Renal cortex interstitium (tissue), 11 donors: ENCODE measurements at regions not wholly inside any gene's neighbourhood (a gene's known extent, or its start where the extent isn't known, plus 50 kb on each side); places are given as distances from the start of the nearest gene placed in this dataset.
A peak's percentile ranks its signal among the peaks of the same experiment; 100 is the strongest.

ENCODE experiments used
- DNase-seq, 11 donors: peaks; one replicate each; pipeline ENCODE4 v3.0.0-alpha.2; 2013; ENCODE audit warnings: low read depth in 9 of 11, low spot score in 4 of 11; ENCODE audit errors: extremely low read depth in 1 of 11

DNA sequence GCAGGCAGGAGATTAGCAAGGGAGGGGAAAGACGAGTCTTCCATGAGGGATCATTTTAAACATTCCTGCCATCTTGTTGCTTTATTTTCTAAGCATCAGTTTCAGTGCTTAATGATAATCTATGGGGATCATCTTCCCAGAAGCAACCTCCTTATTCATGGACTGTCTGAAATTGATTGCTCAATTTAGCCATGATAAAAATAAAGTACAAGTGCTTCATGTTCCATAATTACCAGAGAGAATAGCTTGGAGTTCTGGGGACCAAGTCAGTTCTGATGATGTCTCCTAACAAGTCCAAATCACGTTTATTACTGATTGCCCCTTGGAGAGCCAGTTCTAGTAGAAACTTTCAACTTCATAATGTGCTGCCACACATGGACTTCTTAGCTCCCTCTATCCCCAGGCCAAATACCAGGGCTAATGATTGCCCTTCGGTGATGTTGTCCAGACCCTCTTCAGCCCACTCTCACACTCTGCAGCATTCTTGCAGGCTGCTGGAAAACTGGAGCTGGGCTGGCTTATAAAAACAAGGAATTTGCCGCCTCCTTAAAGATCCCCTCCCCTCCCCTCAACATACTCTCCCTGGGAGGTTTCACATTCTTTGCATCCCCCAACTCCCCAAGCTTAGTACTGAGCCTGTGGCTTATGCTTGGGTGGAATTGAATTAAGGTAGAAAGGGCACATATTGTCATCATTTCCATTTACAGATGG, 222.1 kb upstream of the ADAMTS9 start:
- no peak for DNase-seq

DNA sequence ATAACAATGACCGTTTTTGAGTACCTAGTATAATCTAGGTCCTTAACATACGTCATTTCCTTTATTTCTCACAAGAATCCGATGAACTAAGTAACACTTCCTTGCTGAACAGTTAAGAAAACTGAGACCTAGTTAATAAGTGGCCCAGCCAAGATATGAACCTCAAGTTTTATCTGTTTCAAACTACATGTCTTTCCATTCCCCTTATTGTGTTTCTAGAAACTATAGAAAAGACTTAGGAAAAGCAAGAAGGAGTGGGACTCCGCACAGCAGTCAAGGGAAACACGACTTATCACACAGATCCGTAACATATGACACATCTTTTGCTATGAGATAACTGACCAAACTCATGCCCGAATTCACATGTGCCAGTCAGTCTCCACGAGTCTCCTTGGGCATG, 221.2 kb upstream of the ADAMTS9 start:
- DNase-seq: no peak

DNA sequence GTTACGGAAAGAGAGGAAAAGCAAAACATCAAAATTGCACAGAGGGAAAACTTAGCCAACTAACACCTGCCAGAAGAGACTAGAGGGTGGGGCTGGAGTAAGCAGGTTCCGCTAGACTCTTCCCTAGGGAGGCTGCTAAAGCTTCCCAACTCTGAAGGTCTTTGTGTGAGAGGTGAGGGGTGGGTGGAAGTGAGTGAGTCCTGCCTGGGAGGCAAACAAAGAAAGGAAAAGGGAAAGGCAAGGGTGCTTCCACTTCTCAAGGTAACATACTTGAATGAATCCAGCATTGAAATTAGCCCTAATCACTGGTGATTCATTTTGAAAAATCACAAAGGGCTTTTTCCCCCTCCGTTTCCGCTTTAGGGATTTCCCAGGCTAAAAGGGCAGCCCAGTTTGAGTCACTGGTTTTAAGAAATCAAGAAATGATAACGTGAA, 220.5 kb upstream of the ADAMTS9 start:
- no peak for DNase-seq

DNA sequence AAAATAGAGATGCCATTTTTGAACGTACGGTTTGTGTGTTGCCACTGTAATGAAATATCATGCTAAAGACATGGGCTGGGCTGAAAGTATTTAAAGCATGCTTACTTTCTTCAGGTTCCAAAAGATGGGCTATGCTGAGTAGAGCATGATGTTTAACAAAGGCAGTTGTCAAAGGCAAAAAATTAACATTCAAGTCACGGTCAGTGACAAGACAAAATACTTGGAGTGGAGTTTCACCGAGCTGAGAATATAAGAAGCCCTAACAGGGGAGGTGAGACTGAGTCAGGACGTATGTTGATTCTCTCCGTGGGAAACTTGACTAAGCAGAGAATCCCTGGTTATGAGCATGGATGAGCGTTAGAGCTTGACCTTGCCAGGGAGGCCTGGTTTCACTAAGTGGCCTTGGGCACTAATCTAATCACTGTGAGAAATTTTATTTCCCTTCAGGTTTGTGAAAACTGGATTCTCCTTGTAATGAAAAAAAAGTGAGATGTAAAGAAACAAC, 218.2 kb upstream of the ADAMTS9 start:
- no peak for DNase-seq

GRCh38 chr3:64903006-64903405, 215.2 kb upstream of the ADAMTS9 start:
- DNase-seq: no peak

DNA sequence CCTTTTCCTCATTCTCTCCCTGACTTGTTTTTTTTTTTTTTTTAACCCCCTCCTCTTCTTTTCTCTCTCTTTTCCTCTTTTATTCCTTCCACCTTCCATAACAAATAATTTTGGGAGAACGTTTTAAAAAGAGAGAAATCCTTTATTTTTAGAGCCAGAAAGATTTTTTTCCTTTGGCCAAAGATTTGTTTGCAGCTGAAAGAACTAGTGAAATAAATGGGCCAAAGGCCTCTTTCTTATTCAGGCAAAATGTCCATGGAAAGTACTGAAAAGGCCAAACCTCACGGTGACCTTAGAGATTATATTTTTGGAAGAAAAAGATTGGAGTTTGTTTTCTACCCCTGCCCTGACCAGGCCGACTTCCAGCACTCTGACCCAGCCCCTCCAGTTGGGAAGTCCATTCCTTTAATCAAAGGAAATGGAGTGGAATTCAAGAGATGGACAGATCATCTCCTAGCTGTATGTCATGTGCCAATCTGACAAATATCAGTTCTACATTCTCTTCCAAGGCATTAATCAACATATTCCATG, 214.3 kb upstream of the ADAMTS9 start:
- DNase-seq: no peak

DNA sequence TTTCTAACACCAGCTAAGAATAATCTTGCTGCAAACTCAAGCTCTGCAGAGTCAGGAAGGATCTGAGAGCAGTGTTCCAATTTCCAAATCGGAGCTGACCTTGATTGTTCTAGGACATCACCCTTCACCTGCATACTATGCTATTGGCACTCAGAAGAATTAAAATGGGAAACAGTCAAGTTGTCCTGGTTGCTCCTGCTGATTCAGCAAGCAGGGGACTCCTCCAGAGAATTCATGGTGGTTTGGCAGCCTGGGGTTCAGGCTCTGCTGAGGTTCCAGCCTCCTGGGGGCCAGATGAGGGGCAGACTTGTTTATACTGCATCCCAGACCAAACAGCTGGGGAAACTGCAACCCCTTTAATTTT, 213.7 kb upstream of the ADAMTS9 start:
- no peak for DNase-seq

- no peak for DNase-seq
These were observed 213.1 kb upstream of the ADAMTS9 start for GRCh38 chr3:64900617-64901521.

- no peak for DNase-seq
These were observed 212.4 kb upstream of the ADAMTS9 start for GRCh38 chr3:64900156-64900555.

DNA sequence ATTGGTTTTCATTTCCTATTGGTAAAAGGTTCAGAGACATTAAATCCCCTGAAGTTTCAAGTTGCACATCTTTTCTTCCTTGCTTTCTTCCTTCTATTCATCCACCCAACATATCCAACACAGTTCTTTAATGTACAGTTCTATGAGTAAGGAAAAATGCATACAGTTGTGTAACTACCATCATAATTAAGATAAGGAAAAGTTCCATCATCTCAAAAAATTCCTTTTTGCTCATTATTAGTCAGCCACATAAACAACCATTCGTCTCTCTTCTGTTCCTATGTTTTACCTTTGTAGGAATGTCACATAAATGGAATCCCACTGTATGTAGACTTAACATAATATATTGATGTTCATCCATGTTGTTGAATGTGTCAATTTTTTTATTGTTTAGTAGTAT, 211.1 kb upstream of the ADAMTS9 start:
- DNase-seq: no peak

GRCh38 chr3:64895991-64896895, 208.4 kb upstream of the ADAMTS9 start:
- DNase-seq: no peak

GRCh38 chr3:64895106-64895990, 207.5 kb upstream of the ADAMTS9 start:
- no peak for DNase-seq

DNA sequence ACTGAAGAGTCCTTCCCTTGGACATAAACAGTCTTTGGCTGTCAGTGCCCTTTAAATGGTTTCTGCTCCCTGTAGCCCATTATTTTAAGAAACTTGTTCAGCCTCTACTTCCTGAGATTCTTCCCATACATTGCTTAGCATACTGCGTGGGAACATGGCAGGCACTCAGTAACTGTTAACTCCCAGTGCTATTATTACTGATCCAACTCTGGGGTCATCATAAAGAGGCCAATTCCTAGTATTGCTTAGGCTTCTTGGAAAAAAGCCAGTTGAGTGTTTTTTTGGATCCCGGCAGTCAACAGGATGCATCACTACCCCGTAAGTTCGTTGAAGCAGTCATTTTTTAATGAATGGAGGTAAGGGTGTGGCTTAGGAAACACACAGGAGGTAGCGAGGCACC, 206.2 kb upstream of the ADAMTS9 start:
- no peak for DNase-seq

DNA sequence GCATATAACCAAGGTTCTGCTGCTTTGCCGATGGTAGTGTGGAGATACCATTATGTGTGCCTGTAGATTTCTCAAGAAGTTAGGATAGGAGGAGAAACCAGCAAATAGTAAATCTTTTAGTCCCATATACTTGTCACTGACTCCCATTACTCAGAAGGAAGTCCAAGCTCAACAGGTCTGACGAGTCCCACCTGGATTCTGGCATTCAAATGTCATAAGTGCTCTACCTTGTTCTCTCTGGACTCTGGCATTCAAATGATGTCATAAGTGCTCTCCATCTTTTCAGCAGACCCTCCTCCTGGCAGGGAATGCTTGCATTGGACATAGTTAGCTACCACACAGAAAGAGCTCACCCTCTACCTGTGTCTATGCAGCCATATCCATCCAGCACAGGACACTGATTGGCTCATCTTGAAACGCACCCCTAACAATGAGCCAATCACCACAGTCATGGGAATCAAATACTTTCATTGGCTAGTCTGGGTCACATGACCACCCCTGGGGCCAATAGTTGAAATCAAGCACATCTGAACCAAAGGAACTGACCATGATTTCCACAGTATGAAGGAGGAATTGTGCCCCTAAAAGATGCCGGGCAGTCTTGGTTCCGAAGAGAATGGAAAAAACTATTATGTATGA, 205.0 kb upstream of the ADAMTS9 start:
- no peak for DNase-seq

GRCh38 chr3:64891021-64891420, 203.2 kb upstream of the ADAMTS9 start:
- DNase-seq: no peak

- DNase-seq: peak in 1 of 11 donors; percentile 15
These were observed 202.7 kb upstream of the ADAMTS9 start for GRCh38 chr3:64890466-64890865.

- no peak for DNase-seq
These were observed 202.2 kb upstream of the ADAMTS9 start for GRCh38 chr3:64890006-64890405.
